ENCODE measurements at regions not wholly inside any gene's neighbourhood (a gene's known extent, or its start where the extent isn't known, plus 50 kb on each side); places are given as distances from the start of the nearest gene placed in this dataset.

GRCh38 chr6:135658916-135659315 lies 161.4 kb upstream of the AHI1 start:
- H3K9me3 ChIP-seq, result peaks cover 0 to 27% (median 4%) of the 10 kb centered on the region in 4 donors
- 78 to 82% methylated on average over 2 of the region's 2 CpGs for WGBS, 2 donors
- no peak for DNase-seq (ENCODE audit: low spot score in 2 of 2)
- H3K4me1 ChIP-seq, result no peaks in the 10 kb centered on the region
- H3K27me3 ChIP-seq, result no peaks in the 10 kb centered on the region
- H3K27ac ChIP-seq, result no peak overlapping the region
- no peak overlapping the region for H3K4me3 ChIP-seq
- TF ChIP-seq EP300 (IDR thresholded peaks at IDR 0.05) (no peak), POLR2A (IDR thresholded peaks at IDR 0.05) (no peak), CTCF (IDR thresholded peaks at IDR 0.05) (no peak)
- no peaks in the 10 kb centered on the region for H3K36me3 ChIP-seq

GRCh38 chr6:135664527-135664926 lies 167.0 kb upstream of the AHI1 start:
- Histone ChIP-seq H3K9me3 (peaks cover 0 to 9% (median 0%) of the 10 kb centered on the region in 4 donors), H3K36me3 (no peaks in the 10 kb centered on the region), H3K27me3 (no peaks in the 10 kb centered on the region), H3K4me1 (peaks cover 0 to 11% (median 0%) of the 10 kb centered on the region in 4 donors), H3K4me3 (no peak overlapping the region), H3K27ac (no peak overlapping the region)
- WGBS, 2 donors, result 94 to 97% methylated on average over 3 of the region's 3 CpGs
- DNase-seq (ENCODE audit: low spot score in 2 of 2), result no peak
- TF ChIP-seq CTCF (IDR thresholded peaks at IDR 0.05), result no peak
- no peak for TF ChIP-seq EP300 (IDR thresholded peaks at IDR 0.05)
- TF ChIP-seq POLR2A (IDR thresholded peaks at IDR 0.05), result no peak

- H3K4me3 ChIP-seq, result no peak overlapping the region
- peaks cover 0 to 9% (median 0%) of the 10 kb centered on the region in 4 donors for H3K9me3 ChIP-seq
- TF ChIP-seq POLR2A (IDR thresholded peaks at IDR 0.05), result no peak
- no peak for TF ChIP-seq EP300 (IDR thresholded peaks at IDR 0.05)
- TF ChIP-seq CTCF (IDR thresholded peaks at IDR 0.05), result no peak
- WGBS, 2 donors, result 75 to 82% methylated on average over 4 of the region's 4 CpGs
- DNase-seq (ENCODE audit: low spot score in 2 of 2), result no peak
- no peaks in the 10 kb centered on the region for H3K36me3 ChIP-seq
- no peaks in the 10 kb centered on the region for H3K27me3 ChIP-seq
- no peak overlapping the region for H3K27ac ChIP-seq
- H3K4me1 ChIP-seq, result peaks cover 0 to 11% (median 0%) of the 10 kb centered on the region in 4 donors
Measured at GRCh38 chr6:135665935-135666334, 168.4 kb upstream of the AHI1 start.

DNA sequence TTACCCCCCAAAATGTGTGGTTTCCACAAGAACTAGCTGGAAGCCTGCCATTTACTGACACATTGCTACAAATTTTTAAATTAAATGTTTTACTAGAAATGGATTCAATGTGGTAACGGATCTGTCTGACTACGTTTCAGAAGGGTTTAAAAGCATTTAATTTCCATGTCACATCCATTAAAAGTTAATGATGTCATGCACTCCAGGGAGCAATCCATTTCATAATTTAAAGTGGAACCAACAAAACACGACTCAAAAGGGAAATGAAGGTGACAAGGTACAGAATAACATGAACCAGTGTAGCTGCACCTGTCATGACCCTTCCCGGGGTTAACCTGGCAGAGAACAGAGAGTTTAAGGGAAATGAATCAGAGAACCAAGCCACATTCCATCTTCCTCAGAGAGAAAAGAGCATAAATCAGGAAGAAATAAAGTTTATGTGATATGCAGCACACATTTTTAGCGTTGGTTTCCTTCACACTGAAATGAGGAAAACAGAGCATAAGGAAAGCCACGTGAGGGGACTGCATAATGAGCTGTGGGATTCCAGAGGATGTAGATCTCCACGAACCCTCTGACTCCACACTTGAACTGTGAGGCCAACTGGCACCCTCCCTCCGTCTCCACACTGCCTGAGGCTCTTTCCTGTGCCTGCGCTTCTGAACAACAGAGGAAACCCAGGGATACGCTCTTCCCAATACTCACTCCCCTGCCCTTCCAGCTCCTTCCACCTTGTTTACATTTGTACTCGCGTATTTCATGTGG lies 170.3 kb upstream of the AHI1 start:
- no peaks in the 10 kb centered on the region for H3K36me3 ChIP-seq
- H3K27me3 ChIP-seq, result no peaks in the 10 kb centered on the region
- WGBS, 2 donors, result 14 to 20% methylated on average over 12 of the region's 12 CpGs
- H3K27ac ChIP-seq, result peak overlapping the region in 1 of 4 donors; percentile 36
- no peak for TF ChIP-seq POLR2A (IDR thresholded peaks at IDR 0.05)
- TF ChIP-seq CTCF (IDR thresholded peaks at IDR 0.05), result no peak
- no peak for TF ChIP-seq EP300 (IDR thresholded peaks at IDR 0.05)
- no peak for DNase-seq (ENCODE audit: low spot score in 2 of 2)
- H3K9me3 ChIP-seq, result peaks cover 0 to 7% (median 0%) of the 10 kb centered on the region in 4 donors
- no peak overlapping the region for H3K4me3 ChIP-seq
- H3K4me1 ChIP-seq, result peaks cover 0 to 11% (median 0%) of the 10 kb centered on the region in 4 donors

- no peak for TF ChIP-seq CTCF (IDR thresholded peaks at IDR 0.05)
- no peak for TF ChIP-seq EP300 (IDR thresholded peaks at IDR 0.05)
- no peak for TF ChIP-seq POLR2A (IDR thresholded peaks at IDR 0.05)
- Histone ChIP-seq H3K27me3 (no peaks in the 10 kb centered on the region), H3K36me3 (no peaks in the 10 kb centered on the region), H3K27ac (no peak overlapping the region), H3K4me3 (no peak overlapping the region), H3K9me3 (peaks cover 0 to 7% (median 0%) of the 10 kb centered on the region in 4 donors), H3K4me1 (peaks cover 0 to 11% (median 0%) of the 10 kb centered on the region in 4 donors)
- WGBS, 2 donors, result 97 to 98% methylated on average over 6 of the region's 6 CpGs
- no peak for DNase-seq (ENCODE audit: low spot score in 2 of 2)
Measured at GRCh38 chr6:135672256-135672655, 174.7 kb upstream of the AHI1 start.
